Peyer's patch (tissue), 4 donors: ENCODE measurements at regions not wholly inside any gene's neighbourhood (a gene's known extent, or its start where the extent isn't known, plus 50 kb on each side); places are given as distances from the start of the nearest gene placed in this dataset.

ENCODE experiments used
- POLR2A ChIP-seq, 2 donors: fragments of 450-650 bp; IDR thresholded peaks; one replicate each; pipeline ENCODE4 v1.5.1; 2017; ENCODE audit warnings: antibody characterized with exemption in 2 of 2, mild to moderate bottlenecking in 2 of 2, moderate library complexity in 2 of 2
- TF ChIP-seq, protein P1 (sequence below), 6 experiments: fragments of 450-650 bp in 4 of 6; fragments of 200-600 bp in 2 of 6; sonication (generic) in 1 of 6; IDR thresholded peaks; one replicate each; pipeline ENCODE4 v1.5.1; 2017 to 2019; ENCODE audit warnings: antibody characterized with exemption in 6 of 6, mild to moderate bottlenecking in 3 of 6, moderate library complexity in 1 of 6

DNA sequence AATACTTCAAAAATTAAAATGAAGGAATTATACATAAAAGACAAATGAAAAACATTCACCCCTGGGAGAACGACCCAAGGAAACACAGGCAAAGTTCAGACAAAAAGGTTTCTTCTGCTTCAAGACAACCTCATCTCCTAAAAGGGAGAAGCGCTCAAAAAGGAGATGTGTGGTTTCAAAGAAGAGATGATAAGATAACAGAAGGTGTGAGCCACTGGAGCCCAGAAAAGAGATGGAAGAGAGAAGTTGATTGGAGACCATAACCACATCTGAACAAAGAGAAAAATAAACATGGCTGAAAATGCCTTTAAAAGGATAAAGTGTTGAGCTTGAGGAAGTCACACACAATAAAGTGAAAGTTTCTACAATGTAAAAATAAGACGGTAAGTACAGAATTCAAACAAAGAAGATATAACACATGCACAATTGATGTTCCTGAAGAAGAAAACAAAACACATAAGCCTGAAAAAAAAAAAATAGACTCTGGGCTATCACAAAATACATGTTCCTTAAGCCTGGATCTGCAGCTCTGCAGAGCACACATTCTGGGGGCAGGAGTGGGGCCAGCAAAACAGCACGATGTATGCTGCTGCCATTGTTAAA is 51.6 kb upstream of the C14orf180 start:
- TF ChIP-seq, protein P1, sequence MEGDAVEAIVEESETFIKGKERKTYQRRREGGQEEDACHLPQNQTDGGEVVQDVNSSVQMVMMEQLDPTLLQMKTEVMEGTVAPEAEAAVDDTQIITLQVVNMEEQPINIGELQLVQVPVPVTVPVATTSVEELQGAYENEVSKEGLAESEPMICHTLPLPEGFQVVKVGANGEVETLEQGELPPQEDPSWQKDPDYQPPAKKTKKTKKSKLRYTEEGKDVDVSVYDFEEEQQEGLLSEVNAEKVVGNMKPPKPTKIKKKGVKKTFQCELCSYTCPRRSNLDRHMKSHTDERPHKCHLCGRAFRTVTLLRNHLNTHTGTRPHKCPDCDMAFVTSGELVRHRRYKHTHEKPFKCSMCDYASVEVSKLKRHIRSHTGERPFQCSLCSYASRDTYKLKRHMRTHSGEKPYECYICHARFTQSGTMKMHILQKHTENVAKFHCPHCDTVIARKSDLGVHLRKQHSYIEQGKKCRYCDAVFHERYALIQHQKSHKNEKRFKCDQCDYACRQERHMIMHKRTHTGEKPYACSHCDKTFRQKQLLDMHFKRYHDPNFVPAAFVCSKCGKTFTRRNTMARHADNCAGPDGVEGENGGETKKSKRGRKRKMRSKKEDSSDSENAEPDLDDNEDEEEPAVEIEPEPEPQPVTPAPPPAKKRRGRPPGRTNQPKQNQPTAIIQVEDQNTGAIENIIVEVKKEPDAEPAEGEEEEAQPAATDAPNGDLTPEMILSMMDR (IDR thresholded peaks at IDR 0.05), result no peak
- TF ChIP-seq POLR2A (IDR thresholded peaks at IDR 0.05), result no peak
